ENCODE measurements at regions not wholly inside any gene's neighbourhood (a gene's known extent, or its start where the extent isn't known, plus 50 kb on each side); places are given as distances from the start of the nearest gene placed in this dataset.

DNA sequence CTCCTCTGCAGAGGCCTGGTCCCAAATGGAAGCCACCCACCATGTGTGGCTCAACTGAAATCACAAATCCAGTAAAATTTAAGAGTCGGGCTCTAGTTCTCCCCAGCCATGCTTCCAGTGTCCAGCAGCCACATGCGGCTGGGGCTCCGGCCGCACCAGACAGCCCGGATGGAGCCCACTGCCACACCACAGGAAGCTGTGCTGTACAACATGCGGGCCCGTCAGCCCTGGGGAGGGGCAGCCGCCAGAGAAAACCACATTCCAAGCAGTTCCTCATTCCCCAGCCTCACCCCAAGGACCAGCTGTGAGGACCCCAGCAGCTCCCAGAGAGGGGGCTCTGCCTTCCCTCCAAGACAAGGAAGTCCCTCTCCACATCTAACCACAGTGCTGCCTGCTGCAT lies 135.0 kb downstream of the NCOR2 start:
- TF ChIP-seq, protein P1, sequence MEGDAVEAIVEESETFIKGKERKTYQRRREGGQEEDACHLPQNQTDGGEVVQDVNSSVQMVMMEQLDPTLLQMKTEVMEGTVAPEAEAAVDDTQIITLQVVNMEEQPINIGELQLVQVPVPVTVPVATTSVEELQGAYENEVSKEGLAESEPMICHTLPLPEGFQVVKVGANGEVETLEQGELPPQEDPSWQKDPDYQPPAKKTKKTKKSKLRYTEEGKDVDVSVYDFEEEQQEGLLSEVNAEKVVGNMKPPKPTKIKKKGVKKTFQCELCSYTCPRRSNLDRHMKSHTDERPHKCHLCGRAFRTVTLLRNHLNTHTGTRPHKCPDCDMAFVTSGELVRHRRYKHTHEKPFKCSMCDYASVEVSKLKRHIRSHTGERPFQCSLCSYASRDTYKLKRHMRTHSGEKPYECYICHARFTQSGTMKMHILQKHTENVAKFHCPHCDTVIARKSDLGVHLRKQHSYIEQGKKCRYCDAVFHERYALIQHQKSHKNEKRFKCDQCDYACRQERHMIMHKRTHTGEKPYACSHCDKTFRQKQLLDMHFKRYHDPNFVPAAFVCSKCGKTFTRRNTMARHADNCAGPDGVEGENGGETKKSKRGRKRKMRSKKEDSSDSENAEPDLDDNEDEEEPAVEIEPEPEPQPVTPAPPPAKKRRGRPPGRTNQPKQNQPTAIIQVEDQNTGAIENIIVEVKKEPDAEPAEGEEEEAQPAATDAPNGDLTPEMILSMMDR (conservative IDR thresholded peaks at IDR 0.05; ENCODE audit: low read length), result no peak
- no peak for TF ChIP-seq EZH2phosphoT487 (IDR thresholded peaks at IDR 0.05; ENCODE audit: borderline replicate concordance, low read depth, low read length)

Measured in OCI-LY7 (cell line).